Tibial artery (tissue), 4 donors: ENCODE measurements at regions not wholly inside any gene's neighbourhood (a gene's known extent, or its start where the extent isn't known, plus 50 kb on each side); places are given as distances from the start of the nearest gene placed in this dataset.

Experiments
- DNase-seq, 2 donors: peaks; one replicate each; pipeline ENCODE4 v3.0.0-alpha.2; 2019
- H3K27ac ChIP-seq, 2 donors: fragments of 200-600 bp; sonication (generic) in 1 of 2; 1 replicate in 1 of 2; 2 replicates in 1 of 2; pipeline ENCODE4 v1.5.1; 2018 to 2019; ENCODE audit warnings: mild to moderate bottlenecking in 1 of 2
- H3K27me3 ChIP-seq, 2 donors: fragments of 200-600 bp; sonication (generic) in 1 of 2; one replicate each; pipeline versions ENCODE4 v1.5.1 to v1.6.0; 2016 to 2019
- H3K36me3 ChIP-seq, 3 donors: fragments of 200-600 bp; sonication (generic) in 2 of 3; one replicate each; pipeline ENCODE4 v1.5.1; 2016 to 2019; ENCODE audit warnings: mild to moderate bottlenecking in 2 of 3
- H3K4me1 ChIP-seq, 4 donors: fragments of 200-600 bp; sonication (generic) in 2 of 4; 1 replicate in 3 of 4; 2 replicates in 1 of 4; pipeline ENCODE4 v1.5.1; 2016 to 2019
- H3K4me3 ChIP-seq, 2 donors: fragments of 200-600 bp; sonication (generic) in 1 of 2; 1 replicate in 1 of 2; 2 replicates in 1 of 2; pipeline ENCODE4 v1.5.1; 2018 to 2019; ENCODE audit warnings: mild to moderate bottlenecking in 2 of 2
- H3K9me3 ChIP-seq, 3 donors: fragments of 200-600 bp; sonication (generic) in 1 of 3; one replicate each; pipeline ENCODE4 v1.5.1; 2016 to 2019
- intact Hi-C: fragments of 100-400 bp; cut with DNase I; formaldehyde crosslinking; loops from one replicate; pipeline ENCODE4 v1.15.0; 2023; ENCODE audit warnings: low total_unique reads
- TF ChIP-seq, protein P1 (sequence below), 2 experiments: fragments of 200-600 bp in 1 of 2; fragments of 450-650 bp in 1 of 2; IDR thresholded peaks; one replicate each; pipeline ENCODE4 v1.5.1; 2017 to 2019; ENCODE audit warnings: antibody characterized with exemption in 2 of 2, mild to moderate bottlenecking in 1 of 2, moderate library complexity in 1 of 2

DNA sequence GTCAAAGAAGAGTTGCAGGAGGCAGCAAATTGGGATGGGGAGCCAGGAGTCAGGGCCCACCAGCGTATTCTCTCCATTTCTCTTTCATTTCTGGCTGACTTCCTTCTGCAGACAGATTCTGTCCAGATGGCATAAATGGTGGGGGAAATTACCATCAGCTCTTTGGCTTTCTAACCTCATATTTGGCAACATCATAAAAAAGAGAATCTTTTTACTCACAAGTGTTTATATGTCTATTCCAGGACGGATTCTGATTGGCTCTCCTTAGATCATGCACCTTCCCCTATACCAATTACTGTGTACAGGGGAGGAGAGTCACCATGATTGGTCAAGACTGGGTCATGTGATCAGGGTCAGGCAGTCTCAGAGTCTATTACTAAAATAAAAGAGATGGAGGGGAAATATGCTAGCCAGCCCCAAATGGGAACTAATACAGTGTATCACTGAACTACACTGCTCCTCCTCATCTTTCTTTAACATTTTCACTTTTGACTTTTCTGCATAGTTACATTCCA lies 537.1 kb upstream of the EEF2KMT start:
- intact Hi-C loops = no loop called here
- H3K9me3 ChIP-seq = no peaks in the 10 kb centered on the region
- no peak for DNase-seq
- no peaks in the 10 kb centered on the region for H3K27me3 ChIP-seq
- no peaks in the 10 kb centered on the region for H3K36me3 ChIP-seq
- H3K4me1 ChIP-seq = no peaks in the 10 kb centered on the region
- H3K27ac ChIP-seq = no peak overlapping the region
- TF ChIP-seq, protein P1, sequence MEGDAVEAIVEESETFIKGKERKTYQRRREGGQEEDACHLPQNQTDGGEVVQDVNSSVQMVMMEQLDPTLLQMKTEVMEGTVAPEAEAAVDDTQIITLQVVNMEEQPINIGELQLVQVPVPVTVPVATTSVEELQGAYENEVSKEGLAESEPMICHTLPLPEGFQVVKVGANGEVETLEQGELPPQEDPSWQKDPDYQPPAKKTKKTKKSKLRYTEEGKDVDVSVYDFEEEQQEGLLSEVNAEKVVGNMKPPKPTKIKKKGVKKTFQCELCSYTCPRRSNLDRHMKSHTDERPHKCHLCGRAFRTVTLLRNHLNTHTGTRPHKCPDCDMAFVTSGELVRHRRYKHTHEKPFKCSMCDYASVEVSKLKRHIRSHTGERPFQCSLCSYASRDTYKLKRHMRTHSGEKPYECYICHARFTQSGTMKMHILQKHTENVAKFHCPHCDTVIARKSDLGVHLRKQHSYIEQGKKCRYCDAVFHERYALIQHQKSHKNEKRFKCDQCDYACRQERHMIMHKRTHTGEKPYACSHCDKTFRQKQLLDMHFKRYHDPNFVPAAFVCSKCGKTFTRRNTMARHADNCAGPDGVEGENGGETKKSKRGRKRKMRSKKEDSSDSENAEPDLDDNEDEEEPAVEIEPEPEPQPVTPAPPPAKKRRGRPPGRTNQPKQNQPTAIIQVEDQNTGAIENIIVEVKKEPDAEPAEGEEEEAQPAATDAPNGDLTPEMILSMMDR (IDR thresholded peaks at IDR 0.05) = no peak
- H3K4me3 ChIP-seq = no peak overlapping the region

GRCh38 chr16:5633845-5634440 lies 536.3 kb upstream of the EEF2KMT start:
- intact Hi-C loops = no loop called here
- no peak overlapping the region for H3K4me3 ChIP-seq
- H3K36me3 ChIP-seq = no peaks in the 10 kb centered on the region
- H3K27ac ChIP-seq = no peak overlapping the region
- H3K4me1 ChIP-seq = no peaks in the 10 kb centered on the region
- TF ChIP-seq, protein P1 (IDR thresholded peaks at IDR 0.05) = no peak
- no peaks in the 10 kb centered on the region for H3K27me3 ChIP-seq
- no peak for DNase-seq
- H3K9me3 ChIP-seq = no peaks in the 10 kb centered on the region

DNA sequence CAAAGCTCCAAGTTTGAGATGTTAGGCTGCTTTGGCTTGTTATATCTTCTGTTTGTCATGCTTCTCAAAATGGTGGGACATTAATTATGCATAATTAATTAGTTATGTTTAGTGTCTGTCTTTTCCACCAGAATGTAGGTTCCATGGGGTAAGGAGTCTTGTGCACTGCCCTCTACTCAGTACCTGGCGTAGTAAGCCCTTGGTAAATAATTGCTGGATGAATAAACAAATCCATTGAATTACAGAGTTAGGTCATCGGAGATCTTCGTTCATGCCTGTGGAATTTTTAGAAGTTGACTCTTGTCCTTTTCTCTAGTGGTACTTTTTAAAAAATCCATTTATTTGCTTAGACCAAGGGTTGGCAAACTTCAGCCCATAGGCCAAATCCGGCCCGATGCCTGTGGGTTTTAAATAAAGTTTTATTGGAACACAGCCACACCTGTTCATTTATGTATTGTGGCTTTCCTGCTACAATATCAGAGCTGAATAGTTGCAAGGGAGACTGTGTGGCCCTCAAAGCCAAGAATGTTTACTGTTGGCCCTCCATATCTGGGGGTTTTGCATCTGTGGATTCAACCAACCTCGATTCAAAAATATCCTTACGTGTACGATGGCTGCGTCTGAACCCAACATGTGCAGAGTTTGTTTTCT lies 524.8 kb upstream of the EEF2KMT start:
- Histone ChIP-seq H3K9me3 (peaks cover 0 to under 1% (median 0%) of the 10 kb centered on the region in 3 donors), H3K36me3 (no peaks in the 10 kb centered on the region), H3K4me1 (no peaks in the 10 kb centered on the region), H3K27ac (no peak overlapping the region), H3K27me3 (peaks cover 0 to 13% of the 10 kb centered on the region in 2 donors), H3K4me3 (no peak overlapping the region)
- TF ChIP-seq, protein P1 (IDR thresholded peaks at IDR 0.05) = no peak
- intact Hi-C loops = no loop called here
- DNase-seq = no peak

DNA sequence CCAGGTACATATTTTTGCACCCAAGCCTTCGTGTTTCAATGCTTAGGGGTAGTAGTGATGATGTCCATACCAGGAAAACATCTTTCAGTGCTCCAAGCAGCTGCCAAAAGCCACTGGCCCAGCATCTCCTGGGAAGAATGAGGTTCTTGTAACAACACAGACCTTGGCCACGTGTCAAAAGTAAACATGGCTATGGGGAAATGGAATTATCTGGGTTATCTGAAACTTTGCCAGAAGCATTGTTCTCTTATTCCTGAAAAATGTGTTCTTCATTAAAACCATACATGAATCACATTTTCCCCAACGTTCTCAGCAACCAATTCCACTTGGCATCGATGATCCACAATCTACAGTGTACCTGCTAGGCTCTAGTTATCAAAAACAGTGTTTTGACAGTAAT lies 524.2 kb upstream of the EEF2KMT start:
- intact Hi-C loops = no loop called here

DNA sequence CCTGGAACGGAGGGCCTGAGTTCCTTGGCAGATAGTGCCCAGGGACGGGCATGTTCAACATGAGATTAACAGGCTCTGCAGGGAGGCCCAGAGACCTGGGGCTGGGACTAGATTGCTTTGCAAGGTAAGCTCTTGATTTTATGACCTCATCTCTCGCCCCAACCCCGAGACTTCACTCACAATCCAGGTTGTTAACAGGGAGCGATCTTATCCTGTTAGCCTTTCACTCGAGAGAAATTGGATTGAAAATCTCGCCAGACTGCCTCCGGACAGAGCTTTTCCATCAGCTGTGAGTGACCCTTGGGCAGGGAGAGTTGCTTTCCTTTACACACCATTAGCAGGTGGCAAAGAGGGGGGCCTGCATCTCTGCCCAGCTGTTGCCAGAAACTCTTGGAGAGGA lies 521.7 kb upstream of the EEF2KMT start:
- Histone ChIP-seq H3K4me1 (no peaks in the 10 kb centered on the region), H3K27me3 (peaks cover 0 to 24% of the 10 kb centered on the region in 2 donors), H3K4me3 (no peak overlapping the region), H3K36me3 (no peaks in the 10 kb centered on the region), H3K27ac (no peak overlapping the region), H3K9me3 (no peaks in the 10 kb centered on the region)
- DNase-seq = no peak
- intact Hi-C loops = no loop called here
- TF ChIP-seq, protein P1 (IDR thresholded peaks at IDR 0.05) = no peak

More for the DNA sequence above, 524.2 kb upstream of the EEF2KMT start:
- H3K27me3 ChIP-seq = peaks cover 0 to 17% of the 10 kb centered on the region in 2 donors
- DNase-seq = no peak
- H3K4me1 ChIP-seq = no peaks in the 10 kb centered on the region
- H3K4me3 ChIP-seq = no peak overlapping the region
- H3K9me3 ChIP-seq = no peaks in the 10 kb centered on the region
- no peak overlapping the region for H3K27ac ChIP-seq
- TF ChIP-seq, protein P1 (IDR thresholded peaks at IDR 0.05) = no peak
- H3K36me3 ChIP-seq = no peaks in the 10 kb centered on the region
